Endothelial cell of umbilical vein (primary cell): ENCODE measurements at regions not wholly inside any gene's neighbourhood (a gene's known extent, or its start where the extent isn't known, plus 50 kb on each side); places are given as distances from the start of the nearest gene placed in this dataset.

Source experiments
- EZH2 ChIP-seq: IDR thresholded peaks from 2 replicates; pipeline ENCODE4 v1.6.1; 2012; ENCODE audit warnings: borderline replicate concordance, low read depth, mild to moderate bottlenecking, moderate library complexity, low read length, inconsistent platforms; ENCODE audit not compliant: severe bottlenecking
- POLR2A ChIP-seq: IDR thresholded peaks from 2 replicates; pipeline ENCODE4 v1.6.1; 2012; ENCODE audit warnings: low read depth, mild to moderate bottlenecking, control low read depth, low read length

DNA sequence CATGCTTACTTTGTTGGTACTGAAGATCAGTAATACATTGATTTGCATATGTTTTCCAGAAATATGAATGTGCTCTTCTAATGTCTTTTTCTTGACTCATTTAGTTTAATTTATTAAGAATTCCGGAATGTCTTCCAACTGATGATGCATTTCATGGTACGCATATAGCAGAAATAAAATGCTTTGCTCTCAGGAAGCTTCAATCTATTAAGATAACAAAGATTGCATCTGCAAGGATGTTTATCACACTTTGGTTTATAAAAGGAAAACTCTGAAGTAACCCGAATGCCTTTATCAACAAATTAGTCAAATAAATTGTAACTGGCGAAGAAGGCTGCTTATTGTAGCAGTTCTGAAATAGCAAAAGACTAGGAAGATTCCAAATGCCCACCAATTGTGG, 166.4 kb upstream of the LMNTD1 start:
- no peak for TF ChIP-seq EZH2
- no peak for TF ChIP-seq POLR2A
